ENCODE measurements at regions not wholly inside any gene's neighbourhood (a gene's known extent, or its start where the extent isn't known, plus 50 kb on each side); places are given as distances from the start of the nearest gene placed in this dataset.

- H3K36me3 Mint-ChIP-seq, result no peaks in the 10 kb centered on the region
- H3K27ac Mint-ChIP-seq, result no peak overlapping the region
- ChIA-PET CTCF (no interaction called here), POLR2A (no interaction called here)
- H3K27me3 ChIP-seq (replicated peaks in 1 of 2; ENCODE audit: control insufficient read depth in 2 of 2, extremely low read depth in 1 of 2, insufficient read depth in 2 of 2, low read length in 1 of 2), result no peaks in the 10 kb centered on the region
- no peaks in the 10 kb centered on the region for H3K9me3 Mint-ChIP-seq
- H3K9me3 ChIP-seq, result no peaks in the 10 kb centered on the region
- H3K4me3 Mint-ChIP-seq, result no peak overlapping the region
- no peak overlapping the region for H3K4me3 ChIP-seq (ENCODE audit: control insufficient read depth in 1 of 2, extremely low read depth in 1 of 2, low read length in 1 of 2)
- H3K27me3 Mint-ChIP-seq, result no peaks in the 10 kb centered on the region
- H3K4me1 Mint-ChIP-seq, result peaks cover 23 to 45% (median 36%) of the 10 kb centered on the region in 3 donors
- ATAC-seq (replicated peaks in 1 of 4) (no peak), DNase-seq (no peak)
- H3K36me3 ChIP-seq (ENCODE audit: control insufficient read depth in 2 of 2, extremely low read depth in 1 of 2, insufficient read depth in 1 of 2, low read length in 1 of 2), result no peaks in the 10 kb centered on the region
- no peak overlapping the region for H3K27ac ChIP-seq (ENCODE audit: low read length)
- WGBS (ENCODE audit: insufficient coverage), result 97% methylated on average over 8 of the region's 8 CpGs
- peaks cover 0 to 18% of the 10 kb centered on the region in 2 experiments for H3K4me1 ChIP-seq (ENCODE audit: control insufficient read depth in 1 of 2, extremely low read depth in 1 of 2, insufficient read depth in 2 of 2, low read length in 2 of 2)
Measured at GRCh38 chr2:136245211-136245610, 127.3 kb upstream of the CXCR4 start.

GRCh38 chr2:136244536-136244885, 126.6 kb upstream of the CXCR4 start:
- Mint-ChIP-seq H3K27ac (peak overlapping the region in 1 of 2 donors; percentile 46), H3K9me3 (no peaks in the 10 kb centered on the region), H3K4me1 (peaks cover 30 to 52% (median 43%) of the 10 kb centered on the region in 3 donors), H3K27me3 (no peaks in the 10 kb centered on the region), H3K4me3 (no peak overlapping the region), H3K36me3 (no peaks in the 10 kb centered on the region)
- Histone ChIP-seq H3K36me3 (ENCODE audit: control insufficient read depth in 2 of 2, extremely low read depth in 1 of 2, insufficient read depth in 1 of 2, low read length in 1 of 2) (no peaks in the 10 kb centered on the region), H3K9me3 (no peaks in the 10 kb centered on the region), H3K27ac (ENCODE audit: low read length) (no peak overlapping the region), H3K27me3 (replicated peaks in 1 of 2; ENCODE audit: control insufficient read depth in 2 of 2, extremely low read depth in 1 of 2, insufficient read depth in 2 of 2, low read length in 1 of 2) (no peaks in the 10 kb centered on the region), H3K4me1 (ENCODE audit: control insufficient read depth in 1 of 2, extremely low read depth in 1 of 2, insufficient read depth in 2 of 2, low read length in 2 of 2) (peaks cover 0 to 25% of the 10 kb centered on the region in 2 experiments), H3K4me3 (ENCODE audit: control insufficient read depth in 1 of 2, extremely low read depth in 1 of 2, low read length in 1 of 2) (no peak overlapping the region)
- ChIA-PET CTCF (no interaction called here), POLR2A (no interaction called here)
- no CpG with 5 or more reads among the region's 2 CpGs for WGBS (ENCODE audit: insufficient coverage)
- ATAC-seq (replicated peaks in 1 of 4), result no peak
- DNase-seq, result no peak

- peaks cover 36 to 55% (median 46%) of the 10 kb centered on the region in 3 donors for H3K4me1 Mint-ChIP-seq
- CTCF ChIA-PET, result interaction anchor here in 1 of 2 donors (1.6 kb wide), 1 partner anchor 83 kb away, joined by 5 read pairs; no protein-coding TSS in a partner anchor
- DNase-seq (no peak), ATAC-seq (replicated peaks in 1 of 4) (no peak)
- H3K4me1 ChIP-seq (ENCODE audit: control insufficient read depth in 1 of 2, extremely low read depth in 1 of 2, insufficient read depth in 2 of 2, low read length in 2 of 2), result peaks cover 0 to 31% of the 10 kb centered on the region in 2 experiments
- no peaks in the 10 kb centered on the region for H3K36me3 Mint-ChIP-seq
- peak overlapping the region in 1 of 2 donors; percentile 46 for H3K27ac Mint-ChIP-seq
- no peaks in the 10 kb centered on the region for H3K36me3 ChIP-seq (ENCODE audit: control insufficient read depth in 2 of 2, extremely low read depth in 1 of 2, insufficient read depth in 1 of 2, low read length in 1 of 2)
- H3K9me3 ChIP-seq, result no peaks in the 10 kb centered on the region
- no peak overlapping the region for H3K4me3 ChIP-seq (ENCODE audit: control insufficient read depth in 1 of 2, extremely low read depth in 1 of 2, low read length in 1 of 2)
- no peak overlapping the region for H3K4me3 Mint-ChIP-seq
- H3K27me3 ChIP-seq (replicated peaks in 1 of 2; ENCODE audit: control insufficient read depth in 2 of 2, extremely low read depth in 1 of 2, insufficient read depth in 2 of 2, low read length in 1 of 2), result no peaks in the 10 kb centered on the region
- POLR2A ChIA-PET, result interaction anchor here in 1 of 2 donors (0.6 kb wide), 1 partner anchor 84 kb away, joined by 3 read pairs; no protein-coding TSS in a partner anchor
- H3K9me3 Mint-ChIP-seq, result no peaks in the 10 kb centered on the region
- 100% methylated on average over 10 of the region's 16 CpGs for WGBS (ENCODE audit: insufficient coverage)
- no peaks in the 10 kb centered on the region for H3K27me3 Mint-ChIP-seq
- H3K27ac ChIP-seq (ENCODE audit: low read length), result no peak overlapping the region
Measured at GRCh38 chr2:136243638-136244535, 125.9 kb upstream of the CXCR4 start.

GRCh38 chr2:136242687-136243277, 124.8 kb upstream of the CXCR4 start:
- Histone ChIP-seq H3K27ac (ENCODE audit: low read length) (peak overlapping the region; percentile 48), H3K9me3 (no peaks in the 10 kb centered on the region), H3K36me3 (ENCODE audit: control insufficient read depth in 2 of 2, extremely low read depth in 1 of 2, insufficient read depth in 1 of 2, low read length in 1 of 2) (no peaks in the 10 kb centered on the region), H3K27me3 (replicated peaks in 1 of 2; ENCODE audit: control insufficient read depth in 2 of 2, extremely low read depth in 1 of 2, insufficient read depth in 2 of 2, low read length in 1 of 2) (no peaks in the 10 kb centered on the region), H3K4me3 (ENCODE audit: control insufficient read depth in 1 of 2, extremely low read depth in 1 of 2, low read length in 1 of 2) (no peak overlapping the region), H3K4me1 (ENCODE audit: control insufficient read depth in 1 of 2, extremely low read depth in 1 of 2, insufficient read depth in 2 of 2, low read length in 2 of 2) (peaks cover 5 to 42% of the 10 kb centered on the region in 2 experiments)
- Mint-ChIP-seq H3K27me3 (no peaks in the 10 kb centered on the region), H3K4me1 (peaks cover 47 to 60% (median 54%) of the 10 kb centered on the region in 3 donors), H3K36me3 (no peaks in the 10 kb centered on the region), H3K9me3 (no peaks in the 10 kb centered on the region), H3K4me3 (peak overlapping the region in 1 of 3 donors; percentile 13), H3K27ac (peak overlapping the region; percentile 92 to 93)
- ChIA-PET CTCF (interaction anchor here in 1 of 2 donors (0.6 to 1.6 kb wide), 3 partner anchors 29 to 106 kb away, joined by 3 to 5 read pairs (median 3); no protein-coding TSS in a partner anchor), POLR2A (interaction anchor here (0.6 to 1.2 kb wide), 5 partner anchors 30 to 139 kb away, joined by 3 to 6 read pairs (median 3); no protein-coding TSS in a partner anchor)
- peak in 3 of 4 experiments; percentile 64 to 69 (median 66) for ATAC-seq (replicated peaks in 1 of 4)
- WGBS (ENCODE audit: insufficient coverage), result 6% methylated on average over 2 of the region's 10 CpGs
- peak in 34 of 35 experiments; percentile 20 to 66 (median 44) for DNase-seq

GRCh38 chr2:136242100-136242499, 124.2 kb upstream of the CXCR4 start:
- H3K4me3 Mint-ChIP-seq, result no peak overlapping the region
- no peaks in the 10 kb centered on the region for H3K27me3 Mint-ChIP-seq
- peaks cover 50 to 64% (median 58%) of the 10 kb centered on the region in 3 donors for H3K4me1 Mint-ChIP-seq
- peak overlapping the region; percentile 92 to 93 for H3K27ac Mint-ChIP-seq
- WGBS (ENCODE audit: insufficient coverage), result 89% methylated on average over 2 of the region's 4 CpGs
- H3K4me3 ChIP-seq (ENCODE audit: control insufficient read depth in 1 of 2, extremely low read depth in 1 of 2, low read length in 1 of 2), result no peak overlapping the region
- peak overlapping the region; percentile 48 for H3K27ac ChIP-seq (ENCODE audit: low read length)
- ChIA-PET POLR2A (interaction anchor here in 1 of 2 donors (0.6 to 1.2 kb wide), 3 partner anchors 29 to 106 kb away, joined by 3 to 6 read pairs (median 3); no protein-coding TSS in a partner anchor), CTCF (interaction anchor here in 1 of 2 donors (0.6 to 1.6 kb wide), 3 partner anchors 29 to 106 kb away, joined by 3 to 5 read pairs (median 3); no protein-coding TSS in a partner anchor)
- ATAC-seq (replicated peaks in 1 of 4) (no peak), DNase-seq (no peak)
- no peaks in the 10 kb centered on the region for H3K9me3 ChIP-seq
- H3K36me3 Mint-ChIP-seq, result no peaks in the 10 kb centered on the region
- no peaks in the 10 kb centered on the region for H3K9me3 Mint-ChIP-seq
- no peaks in the 10 kb centered on the region for H3K36me3 ChIP-seq (ENCODE audit: control insufficient read depth in 2 of 2, extremely low read depth in 1 of 2, insufficient read depth in 1 of 2, low read length in 1 of 2)
- peaks cover 5 to 45% of the 10 kb centered on the region in 2 experiments for H3K4me1 ChIP-seq (ENCODE audit: control insufficient read depth in 1 of 2, extremely low read depth in 1 of 2, insufficient read depth in 2 of 2, low read length in 2 of 2)
- H3K27me3 ChIP-seq (replicated peaks in 1 of 2; ENCODE audit: control insufficient read depth in 2 of 2, extremely low read depth in 1 of 2, insufficient read depth in 2 of 2, low read length in 1 of 2), result no peaks in the 10 kb centered on the region

GRCh38 chr2:136239079-136239685, 121.2 kb upstream of the CXCR4 start:
- DNase-seq, result peak in 22 of 35 experiments; percentile 12 to 62 (median 36)
- ATAC-seq (replicated peaks in 1 of 4), result peak in 1 of 4 experiments; percentile 38
- no CpG with 5 or more reads among the region's 3 CpGs for WGBS (ENCODE audit: insufficient coverage)
- ChIA-PET CTCF (interaction anchor here (0.7 to 4.0 kb wide), 16 partner anchors 13 to 324 kb away, joined by 3 to 20 read pairs (median 5); no protein-coding TSS in a partner anchor), POLR2A (interaction anchor here (0.6 to 4.5 kb wide), 16 partner anchors 13 to 143 kb away, joined by 3 to 36 read pairs (median 6); no protein-coding TSS in a partner anchor)
- Mint-ChIP-seq H3K4me3 (peak overlapping the region in 2 of 3 donors; percentile 18 to 38), H3K36me3 (no peaks in the 10 kb centered on the region), H3K27ac (peak overlapping the region; percentile 92 to 93), H3K27me3 (no peaks in the 10 kb centered on the region), H3K4me1 (peaks cover 52 to 82% (median 75%) of the 10 kb centered on the region in 3 donors), H3K9me3 (no peaks in the 10 kb centered on the region)
- Histone ChIP-seq H3K36me3 (ENCODE audit: control insufficient read depth in 2 of 2, extremely low read depth in 1 of 2, insufficient read depth in 1 of 2, low read length in 1 of 2) (no peaks in the 10 kb centered on the region), H3K4me3 (ENCODE audit: control insufficient read depth in 1 of 2, extremely low read depth in 1 of 2, low read length in 1 of 2) (no peak overlapping the region), H3K27ac (ENCODE audit: low read length) (peak overlapping the region; percentile 93), H3K27me3 (replicated peaks in 1 of 2; ENCODE audit: control insufficient read depth in 2 of 2, extremely low read depth in 1 of 2, insufficient read depth in 2 of 2, low read length in 1 of 2) (no peaks in the 10 kb centered on the region), H3K4me1 (ENCODE audit: control insufficient read depth in 1 of 2, extremely low read depth in 1 of 2, insufficient read depth in 2 of 2, low read length in 2 of 2) (peaks cover 5 to 41% of the 10 kb centered on the region in 2 experiments), H3K9me3 (no peaks in the 10 kb centered on the region)

Measured in T-cell (primary cell).